ENCODE measurements at regions not wholly inside any gene's neighbourhood (a gene's known extent, or its start where the extent isn't known, plus 50 kb on each side); places are given as distances from the start of the nearest gene placed in this dataset.

DNA sequence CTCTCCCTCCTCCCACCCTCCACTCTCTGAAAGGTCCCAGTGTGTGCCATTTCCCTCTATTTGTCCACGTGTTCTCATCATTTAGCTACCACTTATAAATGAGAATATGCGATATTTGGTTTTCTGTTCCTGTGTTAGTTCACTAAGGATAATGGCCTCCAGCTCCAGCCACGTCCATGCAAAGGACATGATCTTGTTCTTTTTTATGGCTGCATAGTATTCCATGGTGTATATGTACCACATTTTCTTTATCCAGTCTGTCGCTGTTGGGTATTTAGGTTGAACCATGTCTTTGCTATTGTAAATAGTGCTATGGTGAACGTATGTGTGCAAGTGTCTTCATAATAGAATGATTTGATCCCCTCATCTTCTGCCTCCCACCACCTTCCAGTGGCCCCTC lies 183.7 kb upstream of the AUTS2 start:
- TF ChIP-seq CTCF (IDR thresholded peaks at IDR 0.05), result no peak
- no peak for TF ChIP-seq POLR2AphosphoS5 (IDR thresholded peaks at IDR 0.05)
- TF ChIP-seq EP300 (IDR thresholded peaks at IDR 0.05), result no peak
- TF ChIP-seq POLR2A (IDR thresholded peaks at IDR 0.05), result no peak
